ENCODE measurements at regions not wholly inside any gene's neighbourhood (a gene's known extent, or its start where the extent isn't known, plus 50 kb on each side); places are given as distances from the start of the nearest gene placed in this dataset.
"Not testable (repeated sequence)": the region's sequence is repeated elsewhere in the genome, so short reads cannot be mapped to it uniquely, and the experiment has no call there.

- TF ChIP-seq CTCF (IDR thresholded peaks at IDR 0.05) = no peak
- Mint-ChIP-seq H3K27me3 (ENCODE audit: low read depth, poor library complexity) (peaks cover 7% of the 10 kb centered on the region), H3K4me1 (peaks cover 21% of the 10 kb centered on the region), H3K36me3 (ENCODE audit: low read depth) (no peaks in the 10 kb centered on the region), H3K27ac (no peak overlapping the region), H3K9me3 (no peaks in the 10 kb centered on the region), H3K4me3 (peak overlapping the region; percentile 95)
- DNase-seq = no peak
These were observed 158.5 kb downstream of the KLRB1 start for GRCh38 chr12:9449181-9449580.

- H3K27me3 Mint-ChIP-seq (ENCODE audit: low read depth, poor library complexity); H3K36me3 Mint-ChIP-seq (ENCODE audit: low read depth); H3K9me3 Mint-ChIP-seq; H3K27ac Mint-ChIP-seq; DNase-seq: not testable (repeated sequence)
- Mint-ChIP-seq H3K4me3 (peak overlapping the region; percentile 95), H3K4me1 (peaks cover 21% of the 10 kb centered on the region)
These were observed 159.1 kb downstream of the KLRB1 start for GRCh38 chr12:9448648-9449047.

GRCh38 chr12:9447791-9448614 lies 159.7 kb downstream of the KLRB1 start:
- DNase-seq = peak; percentile 91
- peak overlapping the region; percentile 98 for H3K27ac Mint-ChIP-seq

GRCh38 chr12:9446883-9447761 lies 160.6 kb downstream of the KLRB1 start:
- H3K9me3 Mint-ChIP-seq; H3K27me3 Mint-ChIP-seq (ENCODE audit: low read depth, poor library complexity); H3K27ac Mint-ChIP-seq; H3K36me3 Mint-ChIP-seq (ENCODE audit: low read depth): not testable (repeated sequence)
- peak; percentile 13 for DNase-seq
- Mint-ChIP-seq H3K4me1 (peaks cover 21% of the 10 kb centered on the region), H3K4me3 (peak overlapping the region; percentile 95)

More at GRCh38 chr12:9447791-9448614, 159.7 kb downstream of the KLRB1 start:
- H3K36me3 Mint-ChIP-seq (ENCODE audit: low read depth); H3K27me3 Mint-ChIP-seq (ENCODE audit: low read depth, poor library complexity); H3K9me3 Mint-ChIP-seq: not testable (repeated sequence)
- Mint-ChIP-seq H3K4me3 (peak overlapping the region; percentile 95), H3K4me1 (peaks cover 21% of the 10 kb centered on the region)

- H3K27ac Mint-ChIP-seq; H3K36me3 Mint-ChIP-seq (ENCODE audit: low read depth); DNase-seq; H3K4me3 Mint-ChIP-seq; H3K4me1 Mint-ChIP-seq; H3K9me3 Mint-ChIP-seq; H3K27me3 Mint-ChIP-seq (ENCODE audit: low read depth, poor library complexity): not testable (repeated sequence)
These were observed 167.3 kb downstream of the KLRB1 start for GRCh38 chr12:9440428-9440827.

- H3K4me1 Mint-ChIP-seq; H3K27me3 Mint-ChIP-seq (ENCODE audit: low read depth, poor library complexity); H3K9me3 Mint-ChIP-seq; H3K36me3 Mint-ChIP-seq (ENCODE audit: low read depth); H3K27ac Mint-ChIP-seq; H3K4me3 Mint-ChIP-seq; DNase-seq: not testable (repeated sequence)
These were observed 172.0 kb downstream of the KLRB1 start for GRCh38 chr12:9435682-9436081.

GRCh38 chr12:9430385-9430784 lies 177.3 kb downstream of the KLRB1 start:
- not testable (repeated sequence) for DNase-seq; H3K27me3 Mint-ChIP-seq (ENCODE audit: low read depth, poor library complexity); H3K4me3 Mint-ChIP-seq; H3K9me3 Mint-ChIP-seq; H3K27ac Mint-ChIP-seq; H3K36me3 Mint-ChIP-seq (ENCODE audit: low read depth); H3K4me1 Mint-ChIP-seq

- H3K4me1 Mint-ChIP-seq; H3K27me3 Mint-ChIP-seq (ENCODE audit: low read depth, poor library complexity); H3K4me3 Mint-ChIP-seq; H3K27ac Mint-ChIP-seq; H3K36me3 Mint-ChIP-seq (ENCODE audit: low read depth); H3K9me3 Mint-ChIP-seq; DNase-seq: not testable (repeated sequence)
These were observed 178.9 kb downstream of the KLRB1 start for GRCh38 chr12:9428856-9429255.

- H3K9me3 Mint-ChIP-seq; H3K36me3 Mint-ChIP-seq (ENCODE audit: low read depth); H3K27me3 Mint-ChIP-seq (ENCODE audit: low read depth, poor library complexity); H3K27ac Mint-ChIP-seq; H3K4me3 Mint-ChIP-seq; DNase-seq; H3K4me1 Mint-ChIP-seq: not testable (repeated sequence)
These were observed 182.3 kb downstream of the KLRB1 start for GRCh38 chr12:9425429-9425828.

- not testable (repeated sequence) for H3K27me3 Mint-ChIP-seq (ENCODE audit: low read depth, poor library complexity); H3K36me3 Mint-ChIP-seq (ENCODE audit: low read depth); H3K4me3 Mint-ChIP-seq; H3K4me1 Mint-ChIP-seq; H3K9me3 Mint-ChIP-seq; DNase-seq; H3K27ac Mint-ChIP-seq
These were observed 183.5 kb downstream of the KLRB1 start for GRCh38 chr12:9424175-9424740.

- H3K4me1 Mint-ChIP-seq; H3K36me3 Mint-ChIP-seq (ENCODE audit: low read depth); DNase-seq; H3K4me3 Mint-ChIP-seq; H3K9me3 Mint-ChIP-seq; H3K27ac Mint-ChIP-seq; H3K27me3 Mint-ChIP-seq (ENCODE audit: low read depth, poor library complexity): not testable (repeated sequence)
These were observed 185.0 kb downstream of the KLRB1 start for GRCh38 chr12:9422689-9423088.

- H3K27me3 Mint-ChIP-seq (ENCODE audit: low read depth, poor library complexity); H3K4me3 Mint-ChIP-seq; H3K4me1 Mint-ChIP-seq; DNase-seq; H3K9me3 Mint-ChIP-seq; H3K36me3 Mint-ChIP-seq (ENCODE audit: low read depth): not testable (repeated sequence)
- peak overlapping the region; percentile 61 for H3K27ac Mint-ChIP-seq
These were observed 186.1 kb downstream of the KLRB1 start for GRCh38 chr12:9421520-9422086.
